ENCODE measurements at regions not wholly inside any gene's neighbourhood (a gene's known extent, or its start where the extent isn't known, plus 50 kb on each side); places are given as distances from the start of the nearest gene placed in this dataset.

DNA sequence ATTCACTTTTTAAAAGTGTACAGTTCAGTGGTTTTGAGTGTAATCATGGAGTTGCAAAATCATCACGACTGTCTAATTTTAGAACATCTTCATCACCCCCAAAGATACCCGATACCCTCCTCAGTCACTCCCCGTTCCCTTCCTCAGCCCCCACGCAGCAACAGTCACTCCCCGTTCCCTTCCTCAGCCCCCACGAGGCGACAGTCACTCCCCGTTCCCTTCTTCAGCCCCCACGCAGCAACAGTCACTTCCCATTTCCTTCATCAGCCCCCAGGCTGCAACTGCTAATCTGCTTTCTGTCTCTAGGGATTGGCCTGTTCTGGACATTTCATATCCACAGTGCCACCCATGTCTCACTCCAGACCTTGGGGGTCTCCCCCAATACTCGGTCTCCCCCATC, 161.6 kb upstream of the PPP2R2D start:
- TF ChIP-seq POLR2A (IDR thresholded peaks at IDR 0.05) (no peak), CTCF (IDR thresholded peaks at IDR 0.05) (no peak)
- 35 to 48% methylated on average over 10 of the region's 10 CpGs for WGBS, 2 donors
- Histone ChIP-seq H3K4me3 (no peak overlapping the region), H3K27me3 (no peaks in the 10 kb centered on the region), H3K27ac (no peak overlapping the region), H3K4me1 (no peaks in the 10 kb centered on the region), H3K36me3 (ENCODE audit: low read depth, missing control alignments) (no peaks in the 10 kb centered on the region), H3K9me3 (no peaks in the 10 kb centered on the region)
- no peak for DNase-seq
- intact Hi-C loops (cut with DNase I; ENCODE audit: low total_unique reads) = no loop called here

- Histone ChIP-seq H3K27ac (no peak overlapping the region), H3K9me3 (no peaks in the 10 kb centered on the region), H3K4me1 (no peaks in the 10 kb centered on the region), H3K4me3 (no peak overlapping the region), H3K27me3 (no peaks in the 10 kb centered on the region), H3K36me3 (ENCODE audit: low read depth, missing control alignments) (no peaks in the 10 kb centered on the region)
- DNase-seq = no peak
- intact Hi-C loops (cut with DNase I; ENCODE audit: low total_unique reads) = no loop called here
- TF ChIP-seq POLR2A (IDR thresholded peaks at IDR 0.05) (no peak), CTCF (IDR thresholded peaks at IDR 0.05) (no peak)
- WGBS, 2 donors = 91 to 92% methylated on average over 2 to 17 of the region's 17 CpGs
Measured at GRCh38 chr10:131742500-131742951, 158.3 kb upstream of the PPP2R2D start.

GRCh38 chr10:131743190-131744151, 157.3 kb upstream of the PPP2R2D start:
- no peaks in the 10 kb centered on the region for H3K27me3 ChIP-seq
- TF ChIP-seq CTCF (IDR thresholded peaks at IDR 0.05) = no peak
- no peak for TF ChIP-seq POLR2A (IDR thresholded peaks at IDR 0.05)
- H3K27ac ChIP-seq = no peak overlapping the region
- H3K4me1 ChIP-seq = no peaks in the 10 kb centered on the region
- no peaks in the 10 kb centered on the region for H3K36me3 ChIP-seq (ENCODE audit: low read depth, missing control alignments)
- WGBS, 2 donors = 37 to 41% methylated on average over 23 to 24 of the region's 24 CpGs
- no peaks in the 10 kb centered on the region for H3K9me3 ChIP-seq
- DNase-seq = no peak
- no peak overlapping the region for H3K4me3 ChIP-seq
- intact Hi-C loops (cut with DNase I; ENCODE audit: low total_unique reads) = no loop called here

- intact Hi-C loops (cut with DNase I; ENCODE audit: low total_unique reads) = no loop called here
- TF ChIP-seq CTCF (IDR thresholded peaks at IDR 0.05) (no peak), POLR2A (IDR thresholded peaks at IDR 0.05) (no peak)
- H3K9me3 ChIP-seq = no peaks in the 10 kb centered on the region
- no peak overlapping the region for H3K27ac ChIP-seq
- H3K4me3 ChIP-seq = no peak overlapping the region
- no peaks in the 10 kb centered on the region for H3K4me1 ChIP-seq
- WGBS, 2 donors = 67 to 75% methylated on average over 10 of the region's 10 CpGs
- DNase-seq = no peak
- no peaks in the 10 kb centered on the region for H3K36me3 ChIP-seq (ENCODE audit: low read depth, missing control alignments)
- no peaks in the 10 kb centered on the region for H3K27me3 ChIP-seq
Measured at GRCh38 chr10:131744346-131744745, 156.5 kb upstream of the PPP2R2D start.

Data from testis (tissue), 2 donors.